ENCODE measurements at regions not wholly inside any gene's neighbourhood (a gene's known extent, or its start where the extent isn't known, plus 50 kb on each side); places are given as distances from the start of the nearest gene placed in this dataset.

GRCh38 chr7:16033233-16033632 is 346.8 kb upstream of the MEOX2 start:
- Mint-ChIP-seq H3K36me3 (ENCODE audit: low read depth) (no peaks in the 10 kb centered on the region), H3K4me3 (ENCODE audit: low read depth) (no peak overlapping the region), H3K4me1 (ENCODE audit: low read depth) (no peaks in the 10 kb centered on the region), H3K27ac (no peak overlapping the region), H3K27me3 (ENCODE audit: low read depth) (no peaks in the 10 kb centered on the region), H3K9me3 (no peaks in the 10 kb centered on the region)
- intact Hi-C loops (cut with micrococcal nuclease), result no loop called here
- no peak for DNase-seq (ENCODE audit: low spot score)

GRCh38 chr7:16028636-16029035 is 342.2 kb upstream of the MEOX2 start:
- no peak overlapping the region for H3K27ac Mint-ChIP-seq
- DNase-seq (ENCODE audit: low spot score), result no peak
- intact Hi-C loops (cut with micrococcal nuclease), result no loop called here
- H3K4me3 Mint-ChIP-seq (ENCODE audit: low read depth), result no peak overlapping the region
- no peaks in the 10 kb centered on the region for H3K9me3 Mint-ChIP-seq
- no peaks in the 10 kb centered on the region for H3K4me1 Mint-ChIP-seq (ENCODE audit: low read depth)
- H3K27me3 Mint-ChIP-seq (ENCODE audit: low read depth), result no peaks in the 10 kb centered on the region
- H3K36me3 Mint-ChIP-seq (ENCODE audit: low read depth), result no peaks in the 10 kb centered on the region

- Mint-ChIP-seq H3K4me3 (ENCODE audit: low read depth) (no peak overlapping the region), H3K9me3 (no peaks in the 10 kb centered on the region), H3K27ac (no peak overlapping the region), H3K36me3 (ENCODE audit: low read depth) (no peaks in the 10 kb centered on the region), H3K27me3 (ENCODE audit: low read depth) (no peaks in the 10 kb centered on the region), H3K4me1 (ENCODE audit: low read depth) (no peaks in the 10 kb centered on the region)
- DNase-seq (ENCODE audit: low spot score), result no peak
- intact Hi-C loops (cut with micrococcal nuclease), result no loop called here
These were observed 341.6 kb upstream of the MEOX2 start for GRCh38 chr7:16028103-16028502.

GRCh38 chr7:16027396-16027795 is 340.9 kb upstream of the MEOX2 start:
- no peak for DNase-seq (ENCODE audit: low spot score)
- H3K27ac Mint-ChIP-seq, result no peak overlapping the region
- H3K27me3 Mint-ChIP-seq (ENCODE audit: low read depth), result no peaks in the 10 kb centered on the region
- intact Hi-C loops (cut with micrococcal nuclease), result no loop called here
- H3K36me3 Mint-ChIP-seq (ENCODE audit: low read depth), result no peaks in the 10 kb centered on the region
- no peaks in the 10 kb centered on the region for H3K4me1 Mint-ChIP-seq (ENCODE audit: low read depth)
- no peak overlapping the region for H3K4me3 Mint-ChIP-seq (ENCODE audit: low read depth)
- no peaks in the 10 kb centered on the region for H3K9me3 Mint-ChIP-seq

GRCh38 chr7:16026253-16027020 is 340.0 kb upstream of the MEOX2 start:
- Mint-ChIP-seq H3K27ac (no peak overlapping the region), H3K27me3 (ENCODE audit: low read depth) (no peaks in the 10 kb centered on the region), H3K36me3 (ENCODE audit: low read depth) (no peaks in the 10 kb centered on the region), H3K9me3 (no peaks in the 10 kb centered on the region), H3K4me1 (ENCODE audit: low read depth) (no peaks in the 10 kb centered on the region), H3K4me3 (ENCODE audit: low read depth) (no peak overlapping the region)
- no peak for DNase-seq (ENCODE audit: low spot score)
- intact Hi-C loops (cut with micrococcal nuclease), result no loop called here

GRCh38 chr7:16025696-16026095 is 339.2 kb upstream of the MEOX2 start:
- no peaks in the 10 kb centered on the region for H3K4me1 Mint-ChIP-seq (ENCODE audit: low read depth)
- DNase-seq (ENCODE audit: low spot score), result no peak
- no peak overlapping the region for H3K4me3 Mint-ChIP-seq (ENCODE audit: low read depth)
- no peaks in the 10 kb centered on the region for H3K9me3 Mint-ChIP-seq
- no peaks in the 10 kb centered on the region for H3K27me3 Mint-ChIP-seq (ENCODE audit: low read depth)
- H3K27ac Mint-ChIP-seq, result no peak overlapping the region
- intact Hi-C loops (cut with micrococcal nuclease), result no loop called here
- no peaks in the 10 kb centered on the region for H3K36me3 Mint-ChIP-seq (ENCODE audit: low read depth)

- no peak for DNase-seq (ENCODE audit: low spot score)
- Mint-ChIP-seq H3K27me3 (ENCODE audit: low read depth) (no peaks in the 10 kb centered on the region), H3K27ac (no peak overlapping the region), H3K4me3 (ENCODE audit: low read depth) (no peak overlapping the region), H3K9me3 (no peaks in the 10 kb centered on the region), H3K36me3 (ENCODE audit: low read depth) (no peaks in the 10 kb centered on the region), H3K4me1 (ENCODE audit: low read depth) (no peaks in the 10 kb centered on the region)
- intact Hi-C loops (cut with micrococcal nuclease), result no loop called here
These were observed 337.0 kb upstream of the MEOX2 start for GRCh38 chr7:16023503-16023902.

GRCh38 chr7:16023046-16023445 is 336.6 kb upstream of the MEOX2 start:
- no peaks in the 10 kb centered on the region for H3K36me3 Mint-ChIP-seq (ENCODE audit: low read depth)
- DNase-seq (ENCODE audit: low spot score), result no peak
- no peaks in the 10 kb centered on the region for H3K9me3 Mint-ChIP-seq
- intact Hi-C loops (cut with micrococcal nuclease), result no loop called here
- no peak overlapping the region for H3K4me3 Mint-ChIP-seq (ENCODE audit: low read depth)
- no peaks in the 10 kb centered on the region for H3K4me1 Mint-ChIP-seq (ENCODE audit: low read depth)
- H3K27me3 Mint-ChIP-seq (ENCODE audit: low read depth), result no peaks in the 10 kb centered on the region
- no peak overlapping the region for H3K27ac Mint-ChIP-seq

GRCh38 chr7:16021851-16022250 is 335.4 kb upstream of the MEOX2 start:
- no peaks in the 10 kb centered on the region for H3K9me3 Mint-ChIP-seq
- no peaks in the 10 kb centered on the region for H3K36me3 Mint-ChIP-seq (ENCODE audit: low read depth)
- no peaks in the 10 kb centered on the region for H3K27me3 Mint-ChIP-seq (ENCODE audit: low read depth)
- no peaks in the 10 kb centered on the region for H3K4me1 Mint-ChIP-seq (ENCODE audit: low read depth)
- intact Hi-C loops (cut with micrococcal nuclease), result no loop called here
- no peak overlapping the region for H3K27ac Mint-ChIP-seq
- no peak for DNase-seq (ENCODE audit: low spot score)
- H3K4me3 Mint-ChIP-seq (ENCODE audit: low read depth), result no peak overlapping the region

GRCh38 chr7:16015981-16016380 is 329.5 kb upstream of the MEOX2 start:
- no peak overlapping the region for H3K4me3 Mint-ChIP-seq (ENCODE audit: low read depth)
- DNase-seq (ENCODE audit: low spot score), result no peak
- no peaks in the 10 kb centered on the region for H3K4me1 Mint-ChIP-seq (ENCODE audit: low read depth)
- no peak overlapping the region for H3K27ac Mint-ChIP-seq
- no peaks in the 10 kb centered on the region for H3K36me3 Mint-ChIP-seq (ENCODE audit: low read depth)
- intact Hi-C loops (cut with micrococcal nuclease), result no loop called here
- no peaks in the 10 kb centered on the region for H3K9me3 Mint-ChIP-seq
- H3K27me3 Mint-ChIP-seq (ENCODE audit: low read depth), result no peaks in the 10 kb centered on the region

GRCh38 chr7:16014031-16014430 is 327.5 kb upstream of the MEOX2 start:
- no peak for DNase-seq (ENCODE audit: low spot score)
- H3K9me3 Mint-ChIP-seq, result no peaks in the 10 kb centered on the region
- no peaks in the 10 kb centered on the region for H3K4me1 Mint-ChIP-seq (ENCODE audit: low read depth)
- H3K4me3 Mint-ChIP-seq (ENCODE audit: low read depth), result no peak overlapping the region
- no peaks in the 10 kb centered on the region for H3K36me3 Mint-ChIP-seq (ENCODE audit: low read depth)
- H3K27me3 Mint-ChIP-seq (ENCODE audit: low read depth), result no peaks in the 10 kb centered on the region
- H3K27ac Mint-ChIP-seq, result no peak overlapping the region
- intact Hi-C loops (cut with micrococcal nuclease), result no loop called here

GRCh38 chr7:16007911-16008310 is 321.4 kb upstream of the MEOX2 start:
- Mint-ChIP-seq H3K9me3 (no peaks in the 10 kb centered on the region), H3K27ac (no peak overlapping the region), H3K4me1 (ENCODE audit: low read depth) (no peaks in the 10 kb centered on the region), H3K36me3 (ENCODE audit: low read depth) (no peaks in the 10 kb centered on the region), H3K27me3 (ENCODE audit: low read depth) (no peaks in the 10 kb centered on the region), H3K4me3 (ENCODE audit: low read depth) (no peak overlapping the region)
- intact Hi-C loops (cut with micrococcal nuclease), result no loop called here
- DNase-seq (ENCODE audit: low spot score), result no peak

- intact Hi-C loops (cut with micrococcal nuclease), result no loop called here
- no peaks in the 10 kb centered on the region for H3K4me1 Mint-ChIP-seq (ENCODE audit: low read depth)
- no peaks in the 10 kb centered on the region for H3K27me3 Mint-ChIP-seq (ENCODE audit: low read depth)
These were observed 318.2 kb upstream of the MEOX2 start for GRCh38 chr7:16004702-16005101.

GRCh38 chr7:16001477-16001876 is 315.0 kb upstream of the MEOX2 start:
- Mint-ChIP-seq H3K27ac (no peak overlapping the region), H3K4me1 (ENCODE audit: low read depth) (no peaks in the 10 kb centered on the region), H3K36me3 (ENCODE audit: low read depth) (no peaks in the 10 kb centered on the region), H3K9me3 (no peaks in the 10 kb centered on the region), H3K4me3 (ENCODE audit: low read depth) (no peak overlapping the region), H3K27me3 (ENCODE audit: low read depth) (no peaks in the 10 kb centered on the region)
- intact Hi-C loops (cut with micrococcal nuclease), result no loop called here
- no peak for DNase-seq (ENCODE audit: low spot score)

More at GRCh38 chr7:16004702-16005101, 318.2 kb upstream of the MEOX2 start:
- Mint-ChIP-seq H3K36me3 (ENCODE audit: low read depth) (no peaks in the 10 kb centered on the region), H3K4me3 (ENCODE audit: low read depth) (no peak overlapping the region), H3K27ac (no peak overlapping the region), H3K9me3 (no peaks in the 10 kb centered on the region)
- DNase-seq (ENCODE audit: low spot score), result no peak

Measured in activated T-helper 2 cell treated with anti-CD3 and anti-CD28 coated beads, Interferon-gamma antibody, Interleukin-2, Interleukin-4, amounts not matched to agents 10 μg/mL and 5 μg/mL and 100 μg/mL, durations not matched to agents 14 hours and 24 hours and 36 hours (primary cell).